ENCODE measurements at regions not wholly inside any gene's neighbourhood (a gene's known extent, or its start where the extent isn't known, plus 50 kb on each side); places are given as distances from the start of the nearest gene placed in this dataset.

DNA sequence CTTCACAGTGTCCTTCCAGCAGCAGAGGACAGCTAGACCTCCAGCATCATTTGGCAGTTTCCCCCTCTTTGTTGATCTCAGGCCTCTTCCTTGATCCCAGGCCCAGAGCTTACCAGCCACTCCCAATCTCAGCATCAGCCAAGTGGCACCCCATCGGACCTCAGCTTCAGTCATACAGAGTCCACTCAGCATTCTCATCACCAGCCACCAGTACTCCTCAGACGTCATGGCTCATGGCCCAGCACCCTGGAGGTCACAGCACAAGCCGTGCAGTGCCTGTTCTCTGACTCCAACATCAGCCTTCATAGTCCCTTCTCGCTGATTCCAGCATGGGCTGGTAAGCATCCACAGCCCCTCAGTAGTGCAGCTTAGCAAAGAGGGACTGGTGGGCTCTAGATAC, 487.6 kb upstream of the DAB1 start:
- TF ChIP-seq BMI1 (IDR thresholded peaks at IDR 0.05; ENCODE audit: borderline replicate concordance) (no peak), ZNF274 (IDR thresholded peaks at IDR 0.05; ENCODE audit: insufficient read depth, insufficient read length) (no peak)
- Histone ChIP-seq H3K27me3 (replicated peaks in 1 of 2; ENCODE audit: control insufficient read depth in 2 of 2, insufficient read depth in 2 of 2, low read length in 1 of 2) (no peaks in the 10 kb centered on the region), H3K79me2 (ENCODE audit: control insufficient read depth, insufficient read depth, low read length) (no peaks in the 10 kb centered on the region), H3K9ac (ENCODE audit: control insufficient read depth, insufficient read depth, low read length) (no peak overlapping the region), H3K4me3 (no peak overlapping the region), H4K20me1 (ENCODE audit: control insufficient read depth, insufficient read depth) (no peaks in the 10 kb centered on the region), H3K36me3 (ENCODE audit: control insufficient read depth in 2 of 2, insufficient read depth in 2 of 2, low read length in 1 of 2) (no peaks in the 10 kb centered on the region), H3K27ac (ENCODE audit: control insufficient read depth, insufficient read depth) (no peak overlapping the region), H3K4me1 (ENCODE audit: control insufficient read depth, insufficient read depth, low read length) (no peaks in the 10 kb centered on the region), H3K9me3 (replicated peaks; ENCODE audit: control insufficient read depth, insufficient read depth, low read length) (no peaks in the 10 kb centered on the region), H2AFZ (ENCODE audit: control insufficient read depth, low read depth, low read length) (no peak overlapping the region), H3K4me2 (ENCODE audit: control insufficient read depth, insufficient read depth) (no peak overlapping the region)
- ChIA-PET SMC1A (ENCODE audit: uncharacterized antibody, unreplicated experiment) (no interaction called here), CTCF (no interaction called here), POLR2A (no interaction called here), RAD21 (ENCODE audit: unreplicated experiment) (no interaction called here)
- no TSS peak for BruUV-seq (replicated peaks)
- DNase-seq (ENCODE audit: low read depth, low spot score) (no peak), FAIRE-seq (no peak), ATAC-seq (no peak)
- intact Hi-C loops (cut with micrococcal nuclease; ENCODE audit: unreplicated experiment), result no loop called here
- WGBS (ENCODE audit: insufficient coverage, insufficient replicate concordance, low lambda C conversion rate, missing lambda C conversion rate), result 15% methylated on average over 4 of the region's 4 CpGs
- in situ Hi-C loops (cut with MboI), result no loop called here

DNA sequence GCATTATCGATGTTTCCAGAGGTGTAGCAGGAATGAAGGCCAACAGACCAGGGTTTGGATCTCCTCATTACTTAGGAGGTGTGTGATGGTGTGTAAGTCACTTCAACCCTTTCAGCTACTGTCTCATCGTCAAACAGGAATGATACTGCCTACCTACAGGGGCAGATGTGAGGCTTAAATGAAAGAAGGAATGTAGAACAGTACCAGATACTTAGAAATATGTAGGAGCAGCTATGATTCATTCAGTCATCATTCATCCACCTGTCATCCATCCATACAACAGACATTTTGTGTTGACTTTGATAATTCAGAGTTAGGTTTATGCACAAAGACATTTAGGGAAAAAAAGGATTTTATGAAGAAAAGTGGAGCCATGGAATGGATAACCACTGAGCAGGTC, 486.9 kb upstream of the DAB1 start:
- no peak for DNase-seq (ENCODE audit: low read depth, low spot score)
- Histone ChIP-seq H3K4me2 (ENCODE audit: control insufficient read depth, insufficient read depth) (no peak overlapping the region), H3K4me1 (ENCODE audit: control insufficient read depth, insufficient read depth, low read length) (no peaks in the 10 kb centered on the region), H3K9me3 (replicated peaks; ENCODE audit: control insufficient read depth, insufficient read depth, low read length) (no peaks in the 10 kb centered on the region), H3K36me3 (ENCODE audit: control insufficient read depth in 2 of 2, insufficient read depth in 2 of 2, low read length in 1 of 2) (no peaks in the 10 kb centered on the region), H3K27ac (ENCODE audit: control insufficient read depth, insufficient read depth) (no peak overlapping the region), H2AFZ (ENCODE audit: control insufficient read depth, low read depth, low read length) (no peak overlapping the region), H3K27me3 (replicated peaks in 1 of 2; ENCODE audit: control insufficient read depth in 2 of 2, insufficient read depth in 2 of 2, low read length in 1 of 2) (no peaks in the 10 kb centered on the region), H3K4me3 (no peak overlapping the region), H3K79me2 (ENCODE audit: control insufficient read depth, insufficient read depth, low read length) (no peaks in the 10 kb centered on the region), H3K9ac (ENCODE audit: control insufficient read depth, insufficient read depth, low read length) (no peak overlapping the region), H4K20me1 (ENCODE audit: control insufficient read depth, insufficient read depth) (no peaks in the 10 kb centered on the region)
- no TSS peak for BruUV-seq (replicated peaks)
- no peak for FAIRE-seq
- RAD21 ChIA-PET (ENCODE audit: unreplicated experiment), result no interaction called here
- intact Hi-C loops (cut with micrococcal nuclease; ENCODE audit: unreplicated experiment), result no loop called here
- no peak for ATAC-seq
- CTCF ChIA-PET, result no interaction called here
- POLR2A ChIA-PET, result no interaction called here
- WGBS (ENCODE audit: insufficient coverage, insufficient replicate concordance, low lambda C conversion rate, missing lambda C conversion rate), result 0% methylated on average over 2 of the region's 2 CpGs
- in situ Hi-C loops (cut with MboI), result no loop called here
- SMC1A ChIA-PET (ENCODE audit: uncharacterized antibody, unreplicated experiment), result no interaction called here
- TF ChIP-seq BHLHE40 (IDR thresholded peaks at IDR 0.05; ENCODE audit: borderline replicate concordance in 1 of 2, low read depth in 2 of 2, low read length in 1 of 2), result no peak
- TF ChIP-seq DPF2 (IDR thresholded peaks at IDR 0.05), result no peak
- no peak for TF ChIP-seq NBN (IDR thresholded peaks at IDR 0.05)
- no peak for TF ChIP-seq ZNF384 (IDR thresholded peaks at IDR 0.05; ENCODE audit: borderline replicate concordance, low read depth, low read length)
- no peak for TF ChIP-seq BACH1 (IDR thresholded peaks at IDR 0.05; ENCODE audit: borderline replicate concordance)
- TF ChIP-seq STAT1 (conservative IDR thresholded peaks at IDR 0.05), result no peak
- no peak for TF ChIP-seq RAD21 (IDR thresholded peaks at IDR 0.05; ENCODE audit: insufficient read depth, low read depth, low read length)
- no peak for TF ChIP-seq RELA (IDR thresholded peaks at IDR 0.05; ENCODE audit: borderline replicate concordance, partially characterized antibody)
- no peak for TF ChIP-seq GABPA (IDR thresholded peaks at IDR 0.05; ENCODE audit: low read depth)
- no peak for TF ChIP-seq CBX5 (IDR thresholded peaks at IDR 0.05; ENCODE audit: low read depth)
- TF ChIP-seq NFYA (IDR thresholded peaks at IDR 0.05; ENCODE audit: borderline replicate concordance, low read depth, low read length), result no peak
- no peak for TF ChIP-seq NR2C2 (IDR thresholded peaks at IDR 0.05; ENCODE audit: borderline replicate concordance, control insufficient read depth, insufficient read length, low read depth)
- TF ChIP-seq CHD2 (IDR thresholded peaks at IDR 0.05; ENCODE audit: borderline replicate concordance, low read depth, low read length), result no peak
- TF ChIP-seq, protein P1, sequence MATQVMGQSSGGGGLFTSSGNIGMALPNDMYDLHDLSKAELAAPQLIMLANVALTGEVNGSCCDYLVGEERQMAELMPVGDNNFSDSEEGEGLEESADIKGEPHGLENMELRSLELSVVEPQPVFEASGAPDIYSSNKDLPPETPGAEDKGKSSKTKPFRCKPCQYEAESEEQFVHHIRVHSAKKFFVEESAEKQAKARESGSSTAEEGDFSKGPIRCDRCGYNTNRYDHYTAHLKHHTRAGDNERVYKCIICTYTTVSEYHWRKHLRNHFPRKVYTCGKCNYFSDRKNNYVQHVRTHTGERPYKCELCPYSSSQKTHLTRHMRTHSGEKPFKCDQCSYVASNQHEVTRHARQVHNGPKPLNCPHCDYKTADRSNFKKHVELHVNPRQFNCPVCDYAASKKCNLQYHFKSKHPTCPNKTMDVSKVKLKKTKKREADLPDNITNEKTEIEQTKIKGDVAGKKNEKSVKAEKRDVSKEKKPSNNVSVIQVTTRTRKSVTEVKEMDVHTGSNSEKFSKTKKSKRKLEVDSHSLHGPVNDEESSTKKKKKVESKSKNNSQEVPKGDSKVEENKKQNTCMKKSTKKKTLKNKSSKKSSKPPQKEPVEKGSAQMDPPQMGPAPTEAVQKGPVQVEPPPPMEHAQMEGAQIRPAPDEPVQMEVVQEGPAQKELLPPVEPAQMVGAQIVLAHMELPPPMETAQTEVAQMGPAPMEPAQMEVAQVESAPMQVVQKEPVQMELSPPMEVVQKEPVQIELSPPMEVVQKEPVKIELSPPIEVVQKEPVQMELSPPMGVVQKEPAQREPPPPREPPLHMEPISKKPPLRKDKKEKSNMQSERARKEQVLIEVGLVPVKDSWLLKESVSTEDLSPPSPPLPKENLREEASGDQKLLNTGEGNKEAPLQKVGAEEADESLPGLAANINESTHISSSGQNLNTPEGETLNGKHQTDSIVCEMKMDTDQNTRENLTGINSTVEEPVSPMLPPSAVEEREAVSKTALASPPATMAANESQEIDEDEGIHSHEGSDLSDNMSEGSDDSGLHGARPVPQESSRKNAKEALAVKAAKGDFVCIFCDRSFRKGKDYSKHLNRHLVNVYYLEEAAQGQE (IDR thresholded peaks at IDR 0.05; ENCODE audit: low read depth, low read length), result no peak
- TF ChIP-seq IRF4 (IDR thresholded peaks at IDR 0.05; ENCODE audit: low read depth, low read length), result no peak
- TF ChIP-seq RCOR1 (conservative IDR thresholded peaks at IDR 0.05; ENCODE audit: low read depth, low read length), result no peak

Data from GM12878 (cell line).